Stimulated activated CD8-positive, alpha-beta memory T cell treated with anti-CD3 and anti-CD28 coated beads, Interleukin-7, amount 100 ng/mL, for 4 hours (primary cell): ENCODE measurements at regions not wholly inside any gene's neighbourhood (a gene's known extent, or its start where the extent isn't known, plus 50 kb on each side); places are given as distances from the start of the nearest gene placed in this dataset.

ENCODE experiments used
- DNase-seq, 2 donors: peaks; one replicate each; pipeline ENCODE4 v3.0.0-alpha.2; 2020; ENCODE audit warnings: low read depth in 2 of 2

DNA sequence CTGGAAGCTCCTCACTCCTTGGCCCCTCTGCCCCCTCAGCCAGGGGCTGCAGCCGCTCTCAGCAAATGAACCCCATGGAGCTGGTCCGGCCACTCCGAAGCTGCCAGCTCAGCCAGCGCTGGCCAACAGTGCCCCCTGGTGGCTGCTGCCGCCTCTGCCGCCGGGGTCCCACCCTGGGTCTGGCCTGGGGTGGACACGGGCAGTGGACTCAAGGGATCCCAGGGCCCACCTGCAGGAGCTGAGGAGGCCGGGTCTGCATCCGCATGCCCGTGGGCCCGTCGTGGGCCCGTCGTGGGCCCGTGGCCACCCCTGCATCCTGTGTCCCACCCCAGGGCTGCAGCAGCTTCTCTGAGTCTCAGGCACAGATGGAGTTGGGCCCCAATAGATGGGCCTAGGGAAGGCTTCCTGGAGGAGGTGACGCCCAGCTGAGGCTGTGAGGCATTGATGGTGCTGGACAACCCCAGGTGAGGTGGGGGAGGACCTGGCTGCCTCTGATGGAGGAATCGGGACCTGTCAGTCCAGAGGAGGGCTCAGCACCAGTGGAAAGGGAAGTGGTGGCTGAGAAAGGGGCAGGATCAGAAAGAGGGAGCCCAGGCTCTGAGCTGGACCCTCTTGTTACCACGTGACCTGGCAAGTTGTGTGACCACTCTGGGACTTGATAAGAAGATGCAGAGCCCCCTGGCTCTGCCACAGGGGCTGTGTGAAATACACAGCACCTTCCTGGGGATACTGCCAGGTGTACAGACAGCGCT, 522.3 kb downstream of the BRD1 start:
- DNase-seq, result peak in 1 of 2 donors; percentile 31

- DNase-seq, result no peak
Observed at GRCh38 chr22:49303781-49304461, 523.8 kb downstream of the BRD1 start.

GRCh38 chr22:49303061-49303735, 524.5 kb downstream of the BRD1 start:
- DNase-seq, result no peak

DNA sequence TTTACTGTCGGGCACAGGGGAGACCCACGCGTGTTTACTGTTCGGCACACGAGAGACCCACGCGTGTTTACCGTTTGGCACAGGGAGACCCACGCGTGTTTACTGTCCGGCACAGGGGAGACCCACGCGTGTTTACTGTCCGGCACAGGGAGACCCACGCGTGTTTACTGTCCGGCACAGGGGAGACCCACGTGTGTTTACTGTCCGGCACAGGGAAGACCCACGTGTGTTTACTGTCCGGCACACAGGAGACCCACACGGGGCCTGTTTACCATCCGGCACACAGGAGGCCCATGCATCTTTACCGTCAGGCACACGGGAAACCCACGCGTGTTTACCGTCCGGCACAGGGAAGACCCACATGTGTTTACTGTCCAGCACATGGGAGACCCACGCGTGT, 525.1 kb downstream of the BRD1 start:
- DNase-seq, result no peak

DNA sequence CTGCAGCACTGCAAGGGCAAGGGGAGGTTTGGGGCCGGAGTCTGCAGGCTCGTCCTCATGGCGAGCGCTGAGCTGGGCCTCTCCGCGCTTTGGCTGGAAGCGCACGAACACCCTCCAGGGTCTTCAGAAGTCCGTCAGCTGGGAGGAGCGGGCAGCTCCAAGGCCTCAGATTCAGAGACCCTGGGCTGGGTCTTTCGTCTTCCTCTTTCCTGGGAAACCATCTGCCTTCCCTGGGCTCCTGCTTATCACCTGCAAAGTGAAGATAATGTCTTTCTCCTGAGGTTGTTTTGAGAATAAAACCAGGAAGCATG, 525.6 kb downstream of the BRD1 start:
- DNase-seq, result no peak

- no peak for DNase-seq
Observed at GRCh38 chr22:49301398-49302149, 526.1 kb downstream of the BRD1 start.

- no peak for DNase-seq
Observed at GRCh38 chr22:49300951-49301397, 526.7 kb downstream of the BRD1 start.

DNA sequence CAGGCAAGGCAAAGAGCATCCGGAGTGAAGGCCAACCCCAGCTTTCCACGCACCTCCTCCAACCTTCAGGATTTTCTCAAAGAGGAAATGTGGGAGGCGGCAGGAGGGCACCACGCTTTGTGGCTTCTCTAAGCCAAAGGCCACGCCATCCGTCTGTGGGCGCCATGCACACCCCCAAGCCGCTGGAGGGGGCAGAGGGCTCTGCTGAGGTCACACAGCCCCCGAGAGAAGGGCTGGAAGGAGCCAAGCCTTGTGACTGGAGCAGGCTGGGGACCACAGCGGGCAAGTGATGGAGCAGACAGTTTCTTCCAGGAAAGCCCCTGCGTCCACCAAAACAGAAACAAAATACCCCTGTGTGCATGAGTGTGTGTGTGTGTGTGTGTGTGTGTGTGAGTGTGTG, 527.4 kb downstream of the BRD1 start:
- no peak for DNase-seq

DNA sequence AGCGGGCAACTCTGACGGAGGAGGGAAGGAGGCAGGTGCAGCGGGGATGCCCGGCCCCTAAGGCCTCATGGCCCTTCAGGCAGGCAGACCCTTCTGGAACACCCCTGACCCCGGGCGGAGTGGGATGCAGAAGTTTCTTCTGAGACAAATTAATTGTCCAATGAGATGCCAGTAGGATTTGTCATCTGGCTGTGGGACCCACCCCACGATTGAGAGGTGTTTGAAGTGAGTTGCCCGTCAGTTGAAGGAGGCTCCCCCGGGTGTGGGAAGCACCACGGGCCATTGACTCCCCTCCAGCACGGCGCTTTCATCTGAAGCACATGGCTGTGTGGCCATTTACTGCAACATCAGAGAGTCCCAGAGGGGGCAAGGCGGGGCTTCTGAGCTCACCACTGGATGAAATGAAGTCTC, 527.8 kb downstream of the BRD1 start:
- no peak for DNase-seq

- DNase-seq, result no peak
Observed at GRCh38 chr22:49298834-49299750, 528.6 kb downstream of the BRD1 start.

GRCh38 chr22:49297871-49298721, 529.6 kb downstream of the BRD1 start:
- DNase-seq, result no peak

- no peak for DNase-seq
Observed at GRCh38 chr22:49297286-49297870, 530.3 kb downstream of the BRD1 start.

DNA sequence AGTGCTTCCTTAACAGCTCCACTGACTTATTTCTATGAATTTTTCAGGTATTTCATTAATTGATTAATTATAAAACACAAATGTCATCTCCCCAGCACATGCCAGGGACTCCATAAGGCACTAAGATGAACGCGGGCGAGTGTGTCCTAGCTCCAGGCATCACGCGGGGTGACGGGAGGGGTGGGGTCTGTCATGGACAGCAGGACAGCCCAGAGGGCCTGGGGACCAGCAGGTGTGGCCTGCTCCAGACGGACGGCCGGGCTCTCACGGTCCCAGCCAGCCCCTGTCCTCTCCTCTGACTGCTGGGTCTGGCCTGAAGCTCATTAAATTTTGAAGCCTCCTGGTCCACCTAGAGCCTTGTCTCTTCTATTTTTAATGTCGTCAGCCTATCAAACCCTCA, 531.1 kb downstream of the BRD1 start:
- DNase-seq, result no peak

GRCh38 chr22:49295851-49296560, 531.7 kb downstream of the BRD1 start:
- DNase-seq, result no peak

DNA sequence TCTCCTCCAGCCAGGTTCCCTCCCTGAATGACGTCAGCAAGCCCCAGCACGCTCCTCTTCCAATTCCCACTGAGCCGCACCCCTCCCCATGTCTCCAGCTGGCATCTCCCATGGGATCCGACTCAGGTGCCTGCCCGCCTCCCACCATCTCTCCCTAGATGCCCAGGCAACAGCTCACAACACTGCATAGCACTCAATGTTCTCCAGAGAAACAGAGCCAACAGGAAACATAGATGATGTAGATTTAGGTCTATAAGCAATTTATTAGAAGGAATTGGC, 532.3 kb downstream of the BRD1 start:
- DNase-seq, result no peak

DNA sequence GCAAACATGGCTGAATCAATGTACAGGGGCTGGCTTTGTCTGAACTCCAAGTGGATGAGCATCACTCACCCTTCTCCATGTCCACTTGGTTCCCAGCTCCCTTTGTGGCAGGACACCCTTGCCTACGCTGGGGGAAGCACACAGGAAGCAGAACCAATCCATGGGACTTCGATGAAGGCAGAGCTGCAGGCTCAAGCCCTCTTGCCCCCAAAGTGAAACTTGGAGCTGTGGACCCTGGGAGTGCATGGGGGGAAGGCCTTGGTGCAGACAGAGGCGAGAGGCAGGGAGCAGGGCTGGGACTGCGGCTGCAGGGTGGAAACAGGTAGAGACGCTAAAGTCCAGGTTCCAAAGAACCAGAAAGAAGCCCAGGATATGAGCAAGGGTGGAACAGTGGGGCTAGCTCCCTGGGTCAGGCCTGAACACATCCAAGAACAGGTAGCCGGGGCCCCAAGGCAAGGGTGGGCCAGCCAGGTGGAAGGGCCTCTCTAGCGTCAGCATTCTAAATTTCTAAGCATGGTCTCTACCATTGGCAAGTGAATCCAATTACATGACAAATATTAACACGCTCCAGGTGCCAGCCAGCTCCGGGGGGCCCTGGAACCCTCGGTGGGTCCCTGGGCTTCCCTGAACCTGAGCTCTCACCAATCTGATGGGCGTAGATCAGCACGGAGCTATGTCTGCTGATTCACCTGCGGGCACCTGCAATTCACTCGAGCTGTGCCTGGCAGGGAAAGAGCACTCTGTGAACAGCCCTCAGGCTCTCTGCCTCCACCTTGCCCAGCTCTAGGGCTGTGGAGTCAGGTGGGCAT, 532.8 kb downstream of the BRD1 start:
- DNase-seq, result no peak

- no peak for DNase-seq
Observed at GRCh38 chr22:49292909-49293308, 534.8 kb downstream of the BRD1 start.

GRCh38 chr22:49291781-49292180, 535.9 kb downstream of the BRD1 start:
- DNase-seq, result no peak

DNA sequence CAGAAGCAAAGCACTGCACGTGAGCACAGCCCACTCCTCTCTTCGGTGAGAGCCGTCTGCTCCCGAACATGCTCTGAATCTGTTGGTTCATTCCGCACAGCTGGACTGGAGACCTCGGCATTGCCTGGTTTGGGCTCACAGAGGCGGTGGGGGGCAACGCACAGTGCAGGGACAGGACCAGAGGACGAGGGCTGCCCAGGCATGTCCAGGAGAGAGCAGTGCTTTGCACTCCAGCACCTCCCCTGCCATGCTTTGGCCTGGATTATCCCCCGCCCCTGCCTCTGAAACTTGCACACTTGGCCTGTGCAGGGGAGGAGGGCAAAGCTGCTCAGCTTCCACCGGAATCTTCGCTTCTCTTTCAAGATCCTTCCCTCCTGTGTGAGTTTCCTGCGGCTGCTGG, 536.5 kb downstream of the BRD1 start:
- DNase-seq, result no peak
